Sigmoid colon (tissue), 6 donors: ENCODE measurements at regions not wholly inside any gene's neighbourhood (a gene's known extent, or its start where the extent isn't known, plus 50 kb on each side); places are given as distances from the start of the nearest gene placed in this dataset.
"Not testable (repeated sequence)": the region's sequence is repeated elsewhere in the genome, so short reads cannot be mapped to it uniquely, and the experiment has no call there.

Source experiments
- DNase-seq: peaks from one replicate; pipeline ENCODE4 v3.0.0-alpha.2; 2019
- H3K27ac ChIP-seq, 4 donors: fragments of 200-600 bp; sonication (generic); one replicate each; pipeline ENCODE4 v1.5.1; 2016 to 2019; ENCODE audit warnings: mild to moderate bottlenecking in 1 of 4
- H3K27me3 ChIP-seq, 3 donors: fragments of 200-600 bp; sonication (generic); one replicate each; pipeline ENCODE4 v1.5.1; 2019; ENCODE audit warnings: mild to moderate bottlenecking in 1 of 3
- H3K36me3 ChIP-seq, 4 donors: fragments of 200-600 bp; sonication (generic); one replicate each; pipeline ENCODE4 v1.5.1; 2016 to 2019
- H3K4me1 ChIP-seq, 4 donors: fragments of 200-600 bp; sonication (generic); one replicate each; pipeline ENCODE4 v1.5.1; 2017 to 2019
- H3K4me3 ChIP-seq, 4 donors: fragments of 200-600 bp; sonication (generic); one replicate each; pipeline ENCODE4 v1.5.1; 2017 to 2019; ENCODE audit warnings: mild to moderate bottlenecking in 2 of 4, moderate library complexity in 1 of 4
- H3K9me3 ChIP-seq, 4 donors: fragments of 200-600 bp in 3 of 4; sonication (generic) in 3 of 4; one replicate each; pipeline versions ENCODE4 v1.5.1 to v1.6.1; 2013 to 2019
- CTCF ChIP-seq, 4 experiments: fragments of 450-650 bp in 3 of 4; fragments of 200-600 bp in 1 of 4; IDR thresholded peaks; one replicate each; pipeline ENCODE4 v1.5.1; 2016 to 2019; ENCODE audit warnings: antibody characterized with exemption in 4 of 4, mild to moderate bottlenecking in 3 of 4, moderate library complexity in 2 of 4
- EP300 ChIP-seq, 4 donors: sonication (generic); formaldehyde crosslinking; IDR thresholded peaks; one replicate each; pipeline ENCODE4 v1.6.1; 2017; ENCODE audit warnings: antibody characterized with exemption in 4 of 4
- POLR2A ChIP-seq, 2 donors: fragments of 450-650 bp; IDR thresholded peaks; one replicate each; pipeline ENCODE4 v1.6.1; 2016; ENCODE audit warnings: antibody characterized with exemption in 2 of 2, mild to moderate bottlenecking in 2 of 2, moderate library complexity in 2 of 2
- POLR2AphosphoS5 ChIP-seq, 4 donors: sonication (generic); formaldehyde crosslinking; IDR thresholded peaks; one replicate each; pipeline ENCODE4 v1.6.1; 2017; ENCODE audit warnings: antibody characterized with exemption in 4 of 4
- WGBS, 2 donors: extraction: QIAGEN DNeasy Blood & Tissue Kit; methylation state at CpG; one replicate each; pipeline ENCODE4 v1.1.7; 2013; 5-methylcytosine and 5-hydroxymethylcytosine counted together
- intact Hi-C: fragments of 100-400 bp; cut with DNase I; formaldehyde crosslinking; loops from one replicate; pipeline ENCODE4 v1.15.1; 2023
- donor health status: healthy with polysubstance abuse.
- donor health status: healthy.

GRCh38 chr10:60480865-60481563 is 91.3 kb upstream of the ANK3 start:
- Histone ChIP-seq H3K36me3 (no peaks in the 10 kb centered on the region), H3K4me3 (no peak overlapping the region), H3K27ac (peak overlapping the region in 2 of 4 donors; percentile 50 to 62), H3K9me3 (no peaks in the 10 kb centered on the region), H3K4me1 (peaks cover 0 to 16% (median 5%) of the 10 kb centered on the region in 4 donors), H3K27me3 (no peaks in the 10 kb centered on the region)
- TF ChIP-seq EP300 (IDR thresholded peaks at IDR 0.05) (no peak), POLR2AphosphoS5 (IDR thresholded peaks at IDR 0.05) (peak in 3 of 4 donors; percentile 33 to 49 (median 43))
- 70 to 75% methylated on average over 8 of the region's 8 CpGs for WGBS, 2 donors
- intact Hi-C loops = no loop called here
- no peak for DNase-seq

DNA sequence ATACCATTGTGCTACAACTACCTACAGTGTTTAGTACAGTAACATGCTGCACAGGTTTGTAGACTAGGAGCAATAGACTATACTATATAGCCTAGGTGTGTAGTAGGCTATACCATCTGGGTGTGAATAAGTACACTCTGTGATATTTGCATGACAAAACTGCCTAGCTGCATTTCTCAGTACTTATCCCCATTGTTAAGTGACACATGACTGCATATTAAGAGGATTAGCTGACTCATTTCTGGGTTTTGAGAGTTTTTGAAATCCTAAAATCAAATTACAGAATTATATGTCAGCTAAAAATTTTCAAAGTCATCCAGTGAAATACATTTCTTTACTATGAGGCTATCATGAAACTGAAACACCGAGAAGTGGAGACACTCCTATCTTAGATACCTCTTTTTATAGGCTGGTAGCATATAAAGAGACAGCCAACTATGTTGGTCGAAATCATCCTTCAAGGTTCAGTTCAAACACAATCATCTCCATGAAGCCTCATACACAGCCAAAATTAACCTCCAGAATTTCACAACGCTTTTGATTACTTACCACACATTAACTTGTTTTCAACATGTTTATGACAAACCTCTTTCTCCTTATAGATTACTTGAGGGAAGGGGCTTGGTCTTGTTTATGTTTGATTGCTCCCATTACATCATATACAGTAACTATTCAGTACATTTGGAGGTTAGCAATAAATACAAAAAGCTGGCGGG is 89.8 kb upstream of the ANK3 start:
- intact Hi-C loops = no loop called here
- H3K27ac ChIP-seq = no peak overlapping the region
- 88 to 91% methylated on average over 4 of the region's 4 CpGs for WGBS, 2 donors

DNA sequence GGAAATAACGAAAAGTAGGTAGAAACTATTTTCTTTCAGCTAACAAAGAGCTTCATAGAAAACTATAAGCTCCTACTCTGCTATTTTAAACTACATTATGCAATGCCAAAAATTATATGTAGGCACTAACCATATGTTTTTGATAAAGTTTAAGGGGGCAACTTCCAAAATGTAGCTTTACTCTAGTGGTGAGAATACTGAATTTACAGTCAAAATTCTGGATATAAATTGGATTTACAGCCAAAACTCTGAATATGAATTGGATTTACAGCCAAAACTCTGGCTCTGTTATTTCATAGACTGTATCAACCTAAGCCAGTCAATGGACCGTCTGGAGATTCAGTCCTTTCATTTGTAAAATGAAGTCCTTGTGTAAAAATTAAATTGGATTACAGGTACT is 86.8 kb upstream of the ANK3 start:
- Histone ChIP-seq H3K9me3 (no peaks in the 10 kb centered on the region), H3K36me3 (no peaks in the 10 kb centered on the region), H3K4me3 (no peak overlapping the region), H3K27ac (no peak overlapping the region), H3K27me3 (no peaks in the 10 kb centered on the region), H3K4me1 (peaks cover 0 to 12% (median 5%) of the 10 kb centered on the region in 4 donors)
- no peak for DNase-seq
- no peak for TF ChIP-seq CTCF (IDR thresholded peaks at IDR 0.05)
- intact Hi-C loops = no loop called here
- WGBS, 2 donors = 91 to 94% methylated on average over 2 of the region's 2 CpGs

More for the DNA sequence above, 89.8 kb upstream of the ANK3 start:
- Histone ChIP-seq H3K9me3 (no peaks in the 10 kb centered on the region), H3K4me1 (peaks cover 0 to 16% (median 5%) of the 10 kb centered on the region in 4 donors), H3K27me3 (no peaks in the 10 kb centered on the region), H3K4me3 (no peak overlapping the region), H3K36me3 (no peaks in the 10 kb centered on the region)
- no peak for TF ChIP-seq CTCF (IDR thresholded peaks at IDR 0.05)
- no peak for TF ChIP-seq POLR2AphosphoS5 (IDR thresholded peaks at IDR 0.05)
- no peak for TF ChIP-seq EP300 (IDR thresholded peaks at IDR 0.05)
- no peak for TF ChIP-seq POLR2A (IDR thresholded peaks at IDR 0.05)
- DNase-seq = no peak

GRCh38 chr10:60473557-60473956 is 83.9 kb upstream of the ANK3 start:
- intact Hi-C loops = no loop called here
- H3K27ac ChIP-seq = no peak overlapping the region
- H3K4me1 ChIP-seq = no peaks in the 10 kb centered on the region
- H3K4me3 ChIP-seq = no peak overlapping the region
- DNase-seq = no peak
- no peaks in the 10 kb centered on the region for H3K36me3 ChIP-seq
- TF ChIP-seq POLR2AphosphoS5 (IDR thresholded peaks at IDR 0.05) (no peak), EP300 (IDR thresholded peaks at IDR 0.05) (no peak), CTCF (IDR thresholded peaks at IDR 0.05) (no peak), POLR2A (IDR thresholded peaks at IDR 0.05) (no peak)
- no peaks in the 10 kb centered on the region for H3K9me3 ChIP-seq
- no peaks in the 10 kb centered on the region for H3K27me3 ChIP-seq
- WGBS, 2 donors = 55 to 84% methylated on average over 2 of the region's 2 CpGs

DNA sequence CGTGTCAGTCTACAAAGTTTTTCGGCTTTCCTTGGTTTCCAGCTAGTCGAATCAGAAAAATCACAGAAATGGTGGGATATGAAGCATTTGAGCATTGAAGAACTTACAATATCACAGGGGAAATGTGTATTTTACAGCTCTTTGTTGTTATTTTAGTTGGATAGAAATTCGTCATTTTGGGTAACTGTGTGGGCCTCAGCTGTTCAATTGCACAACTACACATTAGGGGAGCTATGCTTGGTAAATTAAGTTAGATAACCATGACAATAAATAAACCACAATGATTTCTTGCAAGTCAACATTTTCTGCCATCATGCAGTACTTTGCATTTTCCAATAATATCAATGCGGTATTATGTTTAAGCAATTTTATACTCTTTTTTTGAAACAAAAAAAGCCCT is 80.4 kb upstream of the ANK3 start:
- Histone ChIP-seq H3K9me3 (no peaks in the 10 kb centered on the region), H3K36me3 (no peaks in the 10 kb centered on the region), H3K4me3 (no peak overlapping the region), H3K27me3 (no peaks in the 10 kb centered on the region), H3K27ac (no peak overlapping the region), H3K4me1 (no peaks in the 10 kb centered on the region)
- 93 to 94% methylated on average over 5 of the region's 5 CpGs for WGBS, 2 donors
- TF ChIP-seq EP300 (IDR thresholded peaks at IDR 0.05) (no peak), POLR2A (IDR thresholded peaks at IDR 0.05) (no peak), CTCF (IDR thresholded peaks at IDR 0.05) (no peak), POLR2AphosphoS5 (IDR thresholded peaks at IDR 0.05) (no peak)
- no peak for DNase-seq
- intact Hi-C loops = no loop called here

GRCh38 chr10:60469147-60469546 is 79.5 kb upstream of the ANK3 start:
- H3K36me3 ChIP-seq, DNase-seq, intact Hi-C loops: not testable (repeated sequence)

More at GRCh38 chr10:60469147-60469546, 79.5 kb upstream of the ANK3 start:
- H3K4me1 ChIP-seq, H3K27me3 ChIP-seq, H3K9me3 ChIP-seq, H3K27ac ChIP-seq, H3K4me3 ChIP-seq: not testable (repeated sequence)
